ENCODE measurements at regions not wholly inside any gene's neighbourhood (a gene's known extent, or its start where the extent isn't known, plus 50 kb on each side); places are given as distances from the start of the nearest gene placed in this dataset.

GRCh38 chr14:56515739-56516138 is 63.9 kb upstream of the TMEM260 start:
- DNase-seq (ENCODE audit: low read depth, low spot score) = no peak
- BruUV-seq (replicated peaks) = no TSS peak
- Histone ChIP-seq H4K20me1 (ENCODE audit: insufficient read depth) (no peaks in the 10 kb centered on the region), H3K9ac (ENCODE audit: low read length) (no peak overlapping the region), H3K4me2 (ENCODE audit: low read length) (no peak overlapping the region), H3K79me2 (ENCODE audit: insufficient read depth, low read length) (no peaks in the 10 kb centered on the region), H3K36me3 (ENCODE audit: control insufficient read depth in 1 of 2, insufficient read depth in 2 of 2, low read length in 2 of 2) (no peaks in the 10 kb centered on the region), H3K27me3 (ENCODE audit: insufficient read depth, low read length) (peaks cover 32% of the 10 kb centered on the region), H3K9me3 (ENCODE audit: control insufficient read depth in 1 of 2, insufficient read depth in 1 of 2, low read depth in 1 of 2, low read length in 2 of 2) (no peaks in the 10 kb centered on the region), H3K27ac (ENCODE audit: low read depth, low read length) (no peak overlapping the region), H3K4me1 (ENCODE audit: control insufficient read depth in 1 of 2, insufficient read depth in 2 of 2, low read length in 2 of 2) (no peaks in the 10 kb centered on the region), H3K4me3 (replicated peaks in 1 of 2; ENCODE audit: low read depth in 1 of 2, low read length in 2 of 2) (no peak overlapping the region), H3K9me2 (ENCODE audit: insufficient read depth) (no peaks in the 10 kb centered on the region), H2AFZ (ENCODE audit: low read depth, low read length, poor library complexity, severe bottlenecking) (no peak overlapping the region)
- ATAC-seq = no peak
- intact Hi-C loops (cut with micrococcal nuclease) = no loop called here
- CTCF ChIA-PET = no interaction called here
- RAD21 ChIA-PET (ENCODE audit: low non-redundant PET in 1 of 2, low total read pairs in 2 of 2, uncharacterized antibody in 2 of 2, unreplicated experiment in 2 of 2) = interaction anchor here in 1 of 2 experiments (0.7 kb wide), 1 partner anchor 62 kb away, joined by 3 read pairs; no protein-coding TSS in a partner anchor
- POLR2A ChIA-PET = no interaction called here
- no peak for TF ChIP-seq JUND (IDR thresholded peaks at IDR 0.05)
- TF ChIP-seq REST (IDR thresholded peaks at IDR 0.05; ENCODE audit: low read depth) = no peak
- TF ChIP-seq CTCF (IDR thresholded peaks at IDR 0.05 in 2 of 3, conservative IDR thresholded peaks at IDR 0.05 in 1 of 3; ENCODE audit: borderline replicate concordance in 1 of 3, insufficient read depth in 1 of 3, low read depth in 2 of 3, low read length in 2 of 3) = no peak
- TF ChIP-seq SP1 (IDR thresholded peaks at IDR 0.05; ENCODE audit: low read depth) = no peak
- TF ChIP-seq SRF (IDR thresholded peaks at IDR 0.05; ENCODE audit: low read depth) = no peak
- no peak for TF ChIP-seq POLR2A (IDR thresholded peaks at IDR 0.05; ENCODE audit: borderline replicate concordance, extremely low read depth, insufficient read depth, insufficient read length)

Measured in HCT116 (cell line).